Hepatocyte (in vitro differentiated cells): ENCODE measurements at regions not wholly inside any gene's neighbourhood (a gene's known extent, or its start where the extent isn't known, plus 50 kb on each side); places are given as distances from the start of the nearest gene placed in this dataset.

ENCODE experiments used
- CTCF ChIP-seq: fragments of 200-600 bp; sonication (generic); IDR thresholded peaks from 2 replicates; pipeline ENCODE4 v1.5.1; 2016; ENCODE audit warnings: antibody characterized with exemption, mild to moderate bottlenecking; ENCODE audit not compliant: poor library complexity
- EZH2 ChIP-seq: fragments of 200-600 bp; sonication (generic); IDR thresholded peaks from 2 replicates; pipeline ENCODE4 v1.6.1; 2016; ENCODE audit warnings: antibody characterized with exemption, mild to moderate bottlenecking, borderline replicate concordance

- TF ChIP-seq CTCF (no peak), EZH2 (no peak)
Measured at GRCh38 chr18:56136105-56136504, 502.3 kb downstream of the TXNL1 start.
